Loucy (cell line): ENCODE measurements at regions not wholly inside any gene's neighbourhood (a gene's known extent, or its start where the extent isn't known, plus 50 kb on each side); places are given as distances from the start of the nearest gene placed in this dataset.

Source experiments
- H2AFZ ChIP-seq: fragments of 200-600 bp; sonication (generic); 2 replicates; pipeline ENCODE4 v1.6.0; 2016; ENCODE audit warnings: antibody characterized with exemption, mild to moderate bottlenecking, low read length, moderate library complexity
- H3F3A ChIP-seq: fragments of 200-600 bp; 2 replicates; pipeline ENCODE4 v1.6.0; 2016; ENCODE audit warnings: antibody characterized with exemption, low read depth, mild to moderate bottlenecking
- H3K27me3 ChIP-seq: fragments of 200-600 bp; sonication (generic); 2 replicates; pipeline ENCODE4 v1.6.1; 2014; ENCODE audit warnings: low read length, mild to moderate bottlenecking; ENCODE audit not compliant: insufficient read depth, poor library complexity, severe bottlenecking
- H3K36me3 ChIP-seq: fragments of 200-600 bp; sonication (generic); 2 replicates; pipeline ENCODE4 v1.6.1; 2016; ENCODE audit warnings: low read length; ENCODE audit not compliant: insufficient read depth
- H3K4me1 ChIP-seq: fragments of 200-600 bp; sonication (generic); 2 replicates; pipeline ENCODE4 v1.5.1; 2014; ENCODE audit warnings: low read length, mild to moderate bottlenecking; ENCODE audit not compliant: insufficient read depth, poor library complexity, severe bottlenecking
- H3K4me2 ChIP-seq: fragments of 200-600 bp; sonication (generic); 2 replicates; pipeline ENCODE4 v1.6.0; 2014; ENCODE audit warnings: antibody characterized with exemption, low read length, low read depth, mild to moderate bottlenecking; ENCODE audit not compliant: poor library complexity, severe bottlenecking
- H3K4me3 ChIP-seq: fragments of 200-600 bp; sonication (generic); 2 replicates; pipeline ENCODE4 v1.5.1; 2014; ENCODE audit warnings: low read length, mild to moderate bottlenecking, mixed read lengths; ENCODE audit not compliant: poor library complexity, severe bottlenecking
- H3K79me2 ChIP-seq: fragments of 200-600 bp; sonication (generic); 2 replicates; pipeline ENCODE4 v1.6.1; 2014; ENCODE audit warnings: low read length; ENCODE audit not compliant: insufficient read depth
- H3K9ac ChIP-seq: fragments of 200-600 bp; sonication (generic); 2 replicates; pipeline ENCODE4 v1.6.0; 2014; ENCODE audit warnings: mild to moderate bottlenecking, low read depth, low read length, moderate library complexity; ENCODE audit not compliant: poor library complexity, severe bottlenecking
- H3K9me2 ChIP-seq: fragments of 200-600 bp; sonication (generic); replicated peaks from 2 replicates; pipeline ENCODE4 v1.6.1; 2016; ENCODE audit warnings: low read depth, low read length, mixed read lengths
- H3K9me3 ChIP-seq: fragments of 200-600 bp; sonication (generic); 2 replicates; pipeline ENCODE4 v1.6.1; 2014; ENCODE audit warnings: mild to moderate bottlenecking, antibody characterized with exemption, low read length, low read depth; ENCODE audit not compliant: insufficient read depth
- H4K20me1 ChIP-seq: fragments of 200-600 bp; sonication (generic); 2 replicates; pipeline ENCODE4 v1.6.0; 2014; ENCODE audit warnings: antibody characterized with exemption, low read length, mild to moderate bottlenecking; ENCODE audit not compliant: insufficient read depth, poor library complexity, severe bottlenecking
- EZH2phosphoT487 ChIP-seq: fragments of 200-600 bp; IDR thresholded peaks from 2 replicates; pipeline ENCODE4 v1.6.1; 2018; ENCODE audit warnings: antibody characterized with exemption, mild to moderate bottlenecking, moderate library complexity, borderline replicate concordance
- TF ChIP-seq, protein P1 (sequence below): fragments of 200-600 bp; sonication (generic); conservative IDR thresholded peaks from 2 replicates; pipeline ENCODE4 v1.5.1; 2014; ENCODE audit warnings: mild to moderate bottlenecking, antibody characterized with exemption, low read length

DNA sequence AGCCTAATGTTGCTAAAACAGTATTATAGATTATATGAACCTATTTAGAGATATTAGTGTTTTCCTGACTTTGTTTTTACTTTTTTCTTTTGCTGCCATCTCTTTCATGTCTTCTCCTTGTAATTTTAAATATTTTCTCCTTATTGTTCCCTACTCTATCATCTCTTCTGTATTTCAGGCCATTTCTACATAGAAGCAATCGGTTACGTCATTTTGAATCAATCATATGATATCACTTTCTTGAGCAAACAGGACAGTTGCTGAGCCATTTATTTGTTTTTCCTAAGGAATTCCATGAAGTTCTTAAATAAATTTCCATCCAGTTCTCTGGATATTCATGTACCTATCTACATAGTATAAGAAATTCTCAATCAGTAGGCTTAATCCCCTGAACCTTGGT is 287.2 kb downstream of the NUF2 start:
- H3K4me1 ChIP-seq, result no peaks in the 10 kb centered on the region

GRCh38 chr1:163609858-163610257 is 288.1 kb downstream of the NUF2 start:
- Histone ChIP-seq H3K9me2 (no peaks in the 10 kb centered on the region), H3F3A (no peaks in the 10 kb centered on the region), H3K4me1 (no peaks in the 10 kb centered on the region), H3K9me3 (no peaks in the 10 kb centered on the region), H4K20me1 (no peaks in the 10 kb centered on the region), H2AFZ (no peak overlapping the region), H3K4me3 (no peak overlapping the region), H3K9ac (no peak overlapping the region), H3K4me2 (no peak overlapping the region), H3K79me2 (no peaks in the 10 kb centered on the region), H3K27me3 (no peaks in the 10 kb centered on the region), H3K36me3 (no peaks in the 10 kb centered on the region)
- TF ChIP-seq, protein P1, sequence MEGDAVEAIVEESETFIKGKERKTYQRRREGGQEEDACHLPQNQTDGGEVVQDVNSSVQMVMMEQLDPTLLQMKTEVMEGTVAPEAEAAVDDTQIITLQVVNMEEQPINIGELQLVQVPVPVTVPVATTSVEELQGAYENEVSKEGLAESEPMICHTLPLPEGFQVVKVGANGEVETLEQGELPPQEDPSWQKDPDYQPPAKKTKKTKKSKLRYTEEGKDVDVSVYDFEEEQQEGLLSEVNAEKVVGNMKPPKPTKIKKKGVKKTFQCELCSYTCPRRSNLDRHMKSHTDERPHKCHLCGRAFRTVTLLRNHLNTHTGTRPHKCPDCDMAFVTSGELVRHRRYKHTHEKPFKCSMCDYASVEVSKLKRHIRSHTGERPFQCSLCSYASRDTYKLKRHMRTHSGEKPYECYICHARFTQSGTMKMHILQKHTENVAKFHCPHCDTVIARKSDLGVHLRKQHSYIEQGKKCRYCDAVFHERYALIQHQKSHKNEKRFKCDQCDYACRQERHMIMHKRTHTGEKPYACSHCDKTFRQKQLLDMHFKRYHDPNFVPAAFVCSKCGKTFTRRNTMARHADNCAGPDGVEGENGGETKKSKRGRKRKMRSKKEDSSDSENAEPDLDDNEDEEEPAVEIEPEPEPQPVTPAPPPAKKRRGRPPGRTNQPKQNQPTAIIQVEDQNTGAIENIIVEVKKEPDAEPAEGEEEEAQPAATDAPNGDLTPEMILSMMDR, result no peak
- TF ChIP-seq EZH2phosphoT487, result no peak

More for the DNA sequence above, 287.2 kb downstream of the NUF2 start:
- no peak overlapping the region for H3K4me3 ChIP-seq
- no peaks in the 10 kb centered on the region for H3K9me2 ChIP-seq
- no peak overlapping the region for H3K9ac ChIP-seq
- no peaks in the 10 kb centered on the region for H3K36me3 ChIP-seq
- no peaks in the 10 kb centered on the region for H3K27me3 ChIP-seq
- H3K9me3 ChIP-seq, result no peaks in the 10 kb centered on the region
- no peak overlapping the region for H3K4me2 ChIP-seq
- no peaks in the 10 kb centered on the region for H3K79me2 ChIP-seq
- no peaks in the 10 kb centered on the region for H4K20me1 ChIP-seq
- no peaks in the 10 kb centered on the region for H3F3A ChIP-seq
- TF ChIP-seq, protein P1, result no peak
- no peak for TF ChIP-seq EZH2phosphoT487
- no peak overlapping the region for H2AFZ ChIP-seq

DNA sequence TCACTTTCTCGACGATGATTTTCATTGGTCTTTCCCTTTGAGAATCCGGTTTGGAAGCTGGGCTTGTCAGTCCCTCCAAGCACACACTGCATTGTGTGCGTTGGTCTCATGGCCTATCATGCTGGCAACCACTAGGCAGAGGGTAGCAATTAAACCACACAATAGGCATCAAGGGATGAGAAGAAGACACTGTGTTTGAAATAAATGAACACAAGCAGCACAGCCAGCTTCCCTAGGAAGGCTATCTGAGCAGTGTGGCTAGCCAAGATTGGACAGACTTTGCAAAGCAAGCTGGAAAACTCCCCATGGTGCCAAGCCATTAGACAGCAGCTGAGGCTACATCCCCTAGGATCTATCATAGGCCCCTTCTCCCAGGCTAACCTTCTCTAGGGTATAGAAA is 288.7 kb downstream of the NUF2 start:
- Histone ChIP-seq H3K79me2 (no peaks in the 10 kb centered on the region), H3K4me2 (no peak overlapping the region), H3K9me2 (no peaks in the 10 kb centered on the region), H3K4me1 (no peaks in the 10 kb centered on the region), H4K20me1 (no peaks in the 10 kb centered on the region), H3K4me3 (no peak overlapping the region), H3F3A (no peaks in the 10 kb centered on the region), H3K9ac (no peak overlapping the region), H3K36me3 (no peaks in the 10 kb centered on the region), H3K27me3 (no peaks in the 10 kb centered on the region), H3K9me3 (no peaks in the 10 kb centered on the region), H2AFZ (no peak overlapping the region)
- TF ChIP-seq, protein P1, result no peak
- TF ChIP-seq EZH2phosphoT487, result no peak
